Activated naive CD4-positive, alpha-beta T cell treated with anti-CD3 and anti-CD28 coated beads, Interleukin-2, amount 50 U/mL, for 72 hours (primary cell): ENCODE measurements at regions not wholly inside any gene's neighbourhood (a gene's known extent, or its start where the extent isn't known, plus 50 kb on each side); places are given as distances from the start of the nearest gene placed in this dataset.
A peak's percentile ranks its signal among the peaks of the same experiment; 100 is the strongest.

Experiments used
- ATAC-seq, 2 donors: fragments of 150-1000 bp; cut with Tn5 transposase; 2 replicates each; pipeline ENCODE4 v1.10.0; 2021; ENCODE audit warnings: mild to moderate bottlenecking in 2 of 2, moderate library complexity in 2 of 2
- DNase-seq, 2 donors: peaks; one replicate each; pipeline ENCODE4 v3.0.0; 2021 to 2022; ENCODE audit warnings: low spot score in 2 of 2
- H3K27ac Mint-ChIP-seq, 2 donors: one replicate each; pipeline ENCODE4 v1.8.0; 2022; ENCODE audit warnings: mild to moderate bottlenecking in 2 of 2, mixed read lengths in 2 of 2
- H3K36me3 Mint-ChIP-seq, 2 donors: one replicate each; pipeline ENCODE4 v1.8.0; 2022; ENCODE audit warnings: mixed read lengths in 2 of 2
- H3K9me3 Mint-ChIP-seq, 2 donors: one replicate each; pipeline ENCODE4 v1.8.0; 2022; ENCODE audit warnings: mixed read lengths in 2 of 2

GRCh38 chr9:108698801-108699200, 157.0 kb downstream of the ACTL7B start:
- DNase-seq (no peak), ATAC-seq (no peak)
- peaks cover 10 to 14% of the 10 kb centered on the region in 2 donors for H3K9me3 Mint-ChIP-seq
- H3K27ac Mint-ChIP-seq = no peak overlapping the region
- peaks cover 0 to 10% of the 10 kb centered on the region in 2 donors for H3K36me3 Mint-ChIP-seq

- Mint-ChIP-seq H3K27ac (no peak overlapping the region), H3K9me3 (peaks cover 10 to 18% of the 10 kb centered on the region in 2 donors), H3K36me3 (peaks cover 0 to 10% of the 10 kb centered on the region in 2 donors)
- ATAC-seq (no peak), DNase-seq (no peak)
Observed at GRCh38 chr9:108698231-108698630, 157.6 kb downstream of the ACTL7B start.

- DNase-seq (no peak), ATAC-seq (no peak)
- Mint-ChIP-seq H3K9me3 (peaks cover 10 to 22% of the 10 kb centered on the region in 2 donors), H3K27ac (no peak overlapping the region), H3K36me3 (peaks cover 0 to 15% of the 10 kb centered on the region in 2 donors)
Observed at GRCh38 chr9:108696156-108696555, 159.6 kb downstream of the ACTL7B start.

GRCh38 chr9:108694170-108694569, 161.6 kb downstream of the ACTL7B start:
- Mint-ChIP-seq H3K36me3 (peaks cover 0 to 15% of the 10 kb centered on the region in 2 donors), H3K9me3 (peaks cover 10 to 22% of the 10 kb centered on the region in 2 donors), H3K27ac (no peak overlapping the region)
- no peak for DNase-seq
- ATAC-seq = no peak

- DNase-seq (no peak), ATAC-seq (no peak)
- H3K36me3 Mint-ChIP-seq = peaks cover 0 to 15% of the 10 kb centered on the region in 2 donors
- peaks cover 15 to 19% of the 10 kb centered on the region in 2 donors for H3K9me3 Mint-ChIP-seq
- H3K27ac Mint-ChIP-seq = peak overlapping the region in 1 of 2 donors; percentile 56
Observed at GRCh38 chr9:108691614-108692013, 164.2 kb downstream of the ACTL7B start.

- Mint-ChIP-seq H3K9me3 (peaks cover 10 to 17% of the 10 kb centered on the region in 2 donors), H3K36me3 (peaks cover 0 to 5% of the 10 kb centered on the region in 2 donors), H3K27ac (no peak overlapping the region)
- DNase-seq (no peak), ATAC-seq (no peak)
Observed at GRCh38 chr9:108688676-108689075, 167.1 kb downstream of the ACTL7B start.

- ATAC-seq = no peak
- Mint-ChIP-seq H3K9me3 (peaks cover 10 to 13% of the 10 kb centered on the region in 2 donors), H3K27ac (no peak overlapping the region), H3K36me3 (peaks cover 0 to 5% of the 10 kb centered on the region in 2 donors)
- no peak for DNase-seq
Observed at GRCh38 chr9:108688051-108688450, 167.7 kb downstream of the ACTL7B start.

GRCh38 chr9:108687006-108687987, 168.5 kb downstream of the ACTL7B start:
- no peak for ATAC-seq
- Mint-ChIP-seq H3K36me3 (peaks cover 0 to 5% of the 10 kb centered on the region in 2 donors), H3K27ac (no peak overlapping the region), H3K9me3 (peaks cover 13 to 14% of the 10 kb centered on the region in 2 donors)
- no peak for DNase-seq

- no peak for DNase-seq
- H3K36me3 Mint-ChIP-seq = no peaks in the 10 kb centered on the region
- H3K27ac Mint-ChIP-seq = no peak overlapping the region
- ATAC-seq = no peak
- peaks cover 9 to 14% of the 10 kb centered on the region in 2 donors for H3K9me3 Mint-ChIP-seq
Observed at GRCh38 chr9:108684288-108685025, 171.3 kb downstream of the ACTL7B start.

GRCh38 chr9:108683245-108683644, 172.5 kb downstream of the ACTL7B start:
- H3K27ac Mint-ChIP-seq = no peak overlapping the region
- H3K9me3 Mint-ChIP-seq = peaks cover 9 to 14% of the 10 kb centered on the region in 2 donors

GRCh38 chr9:108681851-108682590, 173.8 kb downstream of the ACTL7B start:
- ATAC-seq (no peak), DNase-seq (no peak)
- H3K9me3 Mint-ChIP-seq = peaks cover 8 to 9% of the 10 kb centered on the region in 2 donors
- no peaks in the 10 kb centered on the region for H3K36me3 Mint-ChIP-seq
- H3K27ac Mint-ChIP-seq = no peak overlapping the region

More at GRCh38 chr9:108683245-108683644, 172.5 kb downstream of the ACTL7B start:
- no peaks in the 10 kb centered on the region for H3K36me3 Mint-ChIP-seq
- DNase-seq (no peak), ATAC-seq (no peak)

- no peak for ATAC-seq
- no peak for DNase-seq
- Mint-ChIP-seq H3K36me3 (no peaks in the 10 kb centered on the region), H3K9me3 (peaks cover 4 to 8% of the 10 kb centered on the region in 2 donors), H3K27ac (no peak overlapping the region)
Observed at GRCh38 chr9:108680946-108681345, 174.8 kb downstream of the ACTL7B start.

GRCh38 chr9:108677776-108678175, 178.0 kb downstream of the ACTL7B start:
- no peak overlapping the region for H3K27ac Mint-ChIP-seq
- no peak for ATAC-seq
- H3K36me3 Mint-ChIP-seq = no peaks in the 10 kb centered on the region
- no peak for DNase-seq
- H3K9me3 Mint-ChIP-seq = peaks cover 0 to 1% of the 10 kb centered on the region in 2 donors

GRCh38 chr9:108676355-108676754, 179.4 kb downstream of the ACTL7B start:
- DNase-seq (no peak), ATAC-seq (no peak)
- H3K27ac Mint-ChIP-seq = no peak overlapping the region
- no peaks in the 10 kb centered on the region for H3K9me3 Mint-ChIP-seq
- no peaks in the 10 kb centered on the region for H3K36me3 Mint-ChIP-seq

- no peaks in the 10 kb centered on the region for H3K36me3 Mint-ChIP-seq
- H3K9me3 Mint-ChIP-seq = no peaks in the 10 kb centered on the region
- no peak overlapping the region for H3K27ac Mint-ChIP-seq
- ATAC-seq (no peak), DNase-seq (no peak)
Observed at GRCh38 chr9:108675708-108676107, 180.1 kb downstream of the ACTL7B start.

GRCh38 chr9:108674766-108675530, 180.8 kb downstream of the ACTL7B start:
- ATAC-seq (no peak), DNase-seq (no peak)
- H3K27ac Mint-ChIP-seq = no peak overlapping the region
- H3K9me3 Mint-ChIP-seq = no peaks in the 10 kb centered on the region
- no peaks in the 10 kb centered on the region for H3K36me3 Mint-ChIP-seq
